Neutrophil (primary cell): ENCODE measurements at regions not wholly inside any gene's neighbourhood (a gene's known extent, or its start where the extent isn't known, plus 50 kb on each side); places are given as distances from the start of the nearest gene placed in this dataset.

Experiments used
- H3K27ac ChIP-seq: fragments of 200-600 bp; sonication (generic); 2 replicates; pipeline ENCODE4 v1.5.1; 2016; ENCODE audit warnings: mild to moderate bottlenecking, moderate library complexity
- H3K27me3 ChIP-seq: fragments of 200-600 bp; sonication (generic); 2 replicates; pipeline ENCODE4 v1.6.0; 2016; ENCODE audit warnings: mild to moderate bottlenecking
- H3K36me3 ChIP-seq: fragments of 200-600 bp; sonication (generic); 2 replicates; pipeline ENCODE4 v1.5.1; 2017
- H3K4me1 ChIP-seq, 2 experiments: fragments of 200-600 bp in 1 of 2; sonication (generic) in 1 of 2; 1 replicate in 1 of 2; 2 replicates in 1 of 2; pipeline versions ENCODE4 v1.5.1 to v1.6.1; 2013 to 2016; ENCODE audit warnings: low read depth in 1 of 2, low read length in 1 of 2, mild to moderate bottlenecking in 1 of 2, moderate library complexity in 1 of 2; ENCODE audit not compliant: control insufficient read depth in 1 of 2, insufficient read depth in 1 of 2
- H3K4me3 ChIP-seq, 2 experiments: fragments of 200-600 bp in 1 of 2; sonication (generic) in 1 of 2; 1 replicate in 1 of 2; 2 replicates in 1 of 2; pipeline ENCODE4 v1.5.1; 2013 to 2016; ENCODE audit warnings: low read depth in 1 of 2, low read length in 1 of 2, mild to moderate bottlenecking in 1 of 2, moderate library complexity in 1 of 2
- H3K9me3 ChIP-seq: fragments of 200-600 bp; sonication (generic); 2 replicates; pipeline ENCODE4 v1.5.1; 2016
- CTCF ChIP-seq: fragments of 200-600 bp; sonication (generic); IDR thresholded peaks from 2 replicates; pipeline ENCODE4 v1.5.1; 2016; ENCODE audit warnings: antibody characterized with exemption

GRCh38 chr20:58596244-58596643, 54.8 kb upstream of the STX16 start:
- no peaks in the 10 kb centered on the region for H3K4me1 ChIP-seq
- H3K4me3 ChIP-seq: no peak overlapping the region
- TF ChIP-seq CTCF: no peak

GRCh38 chr20:58595167-58595566, 55.9 kb upstream of the STX16 start:
- peaks cover 49% of the 10 kb centered on the region for H3K27me3 ChIP-seq
- no peak overlapping the region for H3K4me3 ChIP-seq
- no peaks in the 10 kb centered on the region for H3K36me3 ChIP-seq
- no peaks in the 10 kb centered on the region for H3K9me3 ChIP-seq
- no peak for TF ChIP-seq CTCF
- H3K27ac ChIP-seq: no peak overlapping the region
- no peaks in the 10 kb centered on the region for H3K4me1 ChIP-seq

More at GRCh38 chr20:58596244-58596643, 54.8 kb upstream of the STX16 start:
- H3K9me3 ChIP-seq: no peaks in the 10 kb centered on the region
- no peaks in the 10 kb centered on the region for H3K36me3 ChIP-seq
- H3K27me3 ChIP-seq: peaks cover 42% of the 10 kb centered on the region
- no peak overlapping the region for H3K27ac ChIP-seq

- Histone ChIP-seq H3K4me1 (no peaks in the 10 kb centered on the region), H3K36me3 (no peaks in the 10 kb centered on the region), H3K27me3 (peaks cover 53% of the 10 kb centered on the region), H3K27ac (no peak overlapping the region), H3K9me3 (no peaks in the 10 kb centered on the region), H3K4me3 (no peak overlapping the region)
- TF ChIP-seq CTCF: no peak
These were observed 57.0 kb upstream of the STX16 start for GRCh38 chr20:58593880-58594638.

- no peak overlapping the region for H3K27ac ChIP-seq
- no peaks in the 10 kb centered on the region for H3K4me1 ChIP-seq
- no peaks in the 10 kb centered on the region for H3K9me3 ChIP-seq
- no peak for TF ChIP-seq CTCF
- H3K36me3 ChIP-seq: no peaks in the 10 kb centered on the region
- peaks cover 49% of the 10 kb centered on the region for H3K27me3 ChIP-seq
- no peak overlapping the region for H3K4me3 ChIP-seq
These were observed 58.9 kb upstream of the STX16 start for GRCh38 chr20:58592076-58592695.

GRCh38 chr20:58590679-58591473, 60.2 kb upstream of the STX16 start:
- Histone ChIP-seq H3K9me3 (no peaks in the 10 kb centered on the region), H3K27me3 (peaks cover 43% of the 10 kb centered on the region), H3K4me3 (no peak overlapping the region), H3K4me1 (no peaks in the 10 kb centered on the region), H3K36me3 (no peaks in the 10 kb centered on the region), H3K27ac (no peak overlapping the region)
- no peak for TF ChIP-seq CTCF
